Body of pancreas (tissue), 4 donors: ENCODE measurements at regions not wholly inside any gene's neighbourhood (a gene's known extent, or its start where the extent isn't known, plus 50 kb on each side); places are given as distances from the start of the nearest gene placed in this dataset.

Experiments
- ATAC-seq: fragments of 150-250 bp; one replicate; pipeline ENCODE4 v1.9.1; 2016
- DNase-seq, 4 donors: peaks; one replicate each; pipeline ENCODE4 v3.0.0-alpha.2; 2019
- H3K27ac ChIP-seq, 4 donors: fragments of 200-600 bp; sonication (generic); 1 replicate in 3 of 4; 2 replicates in 1 of 4; pipeline versions ENCODE4 v1.5.1 to v1.6.1; 2016 to 2019; ENCODE audit warnings: mild to moderate bottlenecking in 1 of 4, mixed read lengths in 1 of 4, moderate library complexity in 1 of 4
- H3K27me3 ChIP-seq, 2 donors: fragments of 200-600 bp; sonication (generic); one replicate each; pipeline ENCODE4 v1.6.0; 2016; ENCODE audit warnings: mild to moderate bottlenecking in 1 of 2
- H3K36me3 ChIP-seq, 2 donors: fragments of 200-600 bp; sonication (generic); replicated peaks in 1 of 2; 2 replicates each; pipeline ENCODE4 v1.5.1; 2016; ENCODE audit warnings: low read depth in 2 of 2; ENCODE audit not compliant: insufficient read depth in 1 of 2
- H3K4me1 ChIP-seq: fragments of 200-600 bp; sonication (generic); one replicate; pipeline ENCODE4 v1.6.0; 2016
- H3K4me3 ChIP-seq, 2 donors: fragments of 200-600 bp; sonication (generic); 1 replicate in 1 of 2; 2 replicates in 1 of 2; pipeline ENCODE4 v1.5.1; 2016 to 2019
- H3K9me3 ChIP-seq, 3 donors: fragments of 200-600 bp; sonication (generic); 1 replicate in 2 of 3; 2 replicates in 1 of 3; pipeline ENCODE4 v1.5.1; 2016
- POLR2A ChIP-seq, 3 donors: fragments of 450-650 bp; IDR thresholded peaks; one replicate each; pipeline ENCODE4 v1.6.1; 2016; ENCODE audit warnings: antibody characterized with exemption in 3 of 3, mild to moderate bottlenecking in 2 of 3
- WGBS, 2 donors: methylation state at CpG; one replicate each; pipeline ENCODE4 v1.1.5; 2017; 5-methylcytosine and 5-hydroxymethylcytosine counted together
- intact Hi-C: fragments of 100-400 bp; cut with DNase I; formaldehyde crosslinking; loops from one replicate; pipeline ENCODE4 v1.15.1; 2023
- TF ChIP-seq, protein P1 (sequence below), 7 experiments: fragments of 450-650 bp in 4 of 7; fragments of 200-600 bp in 3 of 7; sonication (generic) in 3 of 7; IDR thresholded peaks; one replicate each; pipeline ENCODE4 v1.5.1; 2016 to 2019; ENCODE audit warnings: antibody characterized with exemption in 7 of 7

DNA sequence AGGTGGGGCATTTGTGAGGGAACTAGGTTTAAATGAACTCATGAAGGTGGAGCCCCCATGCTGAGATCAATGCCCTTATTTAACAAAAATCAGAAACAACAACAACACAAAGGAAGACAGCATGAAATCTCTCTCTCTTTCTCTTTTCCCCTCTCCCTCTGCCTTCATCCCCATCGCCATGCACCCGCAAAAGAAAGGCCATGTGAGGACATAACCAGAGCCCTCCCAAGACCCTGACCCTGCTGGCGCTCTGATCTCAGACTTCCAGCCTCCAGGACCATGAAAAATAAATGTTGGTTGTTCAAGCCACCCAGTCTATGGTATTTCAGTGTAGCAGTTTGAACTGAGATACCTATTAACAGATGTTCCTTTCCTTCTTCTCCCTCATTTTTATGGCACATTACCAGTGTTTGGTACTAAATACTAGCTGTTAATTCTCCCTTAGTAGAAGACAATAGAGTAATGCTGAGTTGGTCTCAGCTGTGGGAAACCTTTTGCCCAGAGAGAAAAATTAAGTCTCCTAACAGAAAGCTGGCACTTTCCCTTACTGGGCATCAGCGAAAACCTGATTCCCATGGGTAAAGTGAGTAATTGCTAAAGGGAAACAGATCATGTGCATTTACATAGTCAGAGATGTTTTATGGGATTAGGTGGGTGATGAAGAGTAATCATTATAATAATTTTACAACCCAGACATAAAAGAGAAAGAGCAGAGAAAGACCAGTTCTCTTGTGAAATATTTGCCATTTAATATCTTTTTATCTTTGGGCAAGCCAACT is 264.0 kb upstream of the PLEKHG7 start:
- ATAC-seq (no peak), DNase-seq (no peak)
- no peak overlapping the region for H3K4me3 ChIP-seq
- no peaks in the 10 kb centered on the region for H3K4me1 ChIP-seq
- 85 to 91% methylated on average over 4 of the region's 4 CpGs for WGBS, 2 donors
- H3K36me3 ChIP-seq, result no peaks in the 10 kb centered on the region
- TF ChIP-seq, protein P1, sequence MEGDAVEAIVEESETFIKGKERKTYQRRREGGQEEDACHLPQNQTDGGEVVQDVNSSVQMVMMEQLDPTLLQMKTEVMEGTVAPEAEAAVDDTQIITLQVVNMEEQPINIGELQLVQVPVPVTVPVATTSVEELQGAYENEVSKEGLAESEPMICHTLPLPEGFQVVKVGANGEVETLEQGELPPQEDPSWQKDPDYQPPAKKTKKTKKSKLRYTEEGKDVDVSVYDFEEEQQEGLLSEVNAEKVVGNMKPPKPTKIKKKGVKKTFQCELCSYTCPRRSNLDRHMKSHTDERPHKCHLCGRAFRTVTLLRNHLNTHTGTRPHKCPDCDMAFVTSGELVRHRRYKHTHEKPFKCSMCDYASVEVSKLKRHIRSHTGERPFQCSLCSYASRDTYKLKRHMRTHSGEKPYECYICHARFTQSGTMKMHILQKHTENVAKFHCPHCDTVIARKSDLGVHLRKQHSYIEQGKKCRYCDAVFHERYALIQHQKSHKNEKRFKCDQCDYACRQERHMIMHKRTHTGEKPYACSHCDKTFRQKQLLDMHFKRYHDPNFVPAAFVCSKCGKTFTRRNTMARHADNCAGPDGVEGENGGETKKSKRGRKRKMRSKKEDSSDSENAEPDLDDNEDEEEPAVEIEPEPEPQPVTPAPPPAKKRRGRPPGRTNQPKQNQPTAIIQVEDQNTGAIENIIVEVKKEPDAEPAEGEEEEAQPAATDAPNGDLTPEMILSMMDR (IDR thresholded peaks at IDR 0.05), result no peak
- no peak for TF ChIP-seq POLR2A (IDR thresholded peaks at IDR 0.05)
- H3K27me3 ChIP-seq, result no peaks in the 10 kb centered on the region
- H3K9me3 ChIP-seq, result no peaks in the 10 kb centered on the region
- intact Hi-C loops, result no loop called here
- no peak overlapping the region for H3K27ac ChIP-seq

DNA sequence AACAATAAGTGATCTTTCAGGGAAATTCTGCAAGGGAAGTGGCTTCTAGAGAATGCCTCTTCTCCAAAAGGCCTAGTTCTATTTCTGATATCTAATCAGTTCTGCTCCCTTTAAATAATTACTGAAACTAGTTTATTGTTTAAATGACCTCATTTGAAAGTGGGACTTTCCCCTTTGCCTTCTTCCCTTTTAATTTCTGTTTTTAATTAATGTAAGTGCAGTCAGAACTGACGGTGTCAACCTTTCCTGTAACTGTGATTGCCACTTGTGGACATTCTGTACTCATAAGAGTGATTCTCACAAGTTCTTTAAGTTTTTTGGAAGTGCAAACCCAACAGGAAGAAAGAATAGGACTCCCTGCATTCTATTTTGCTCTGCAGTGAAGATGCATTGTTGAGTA is 265.3 kb upstream of the PLEKHG7 start:
- no peak for DNase-seq

DNA sequence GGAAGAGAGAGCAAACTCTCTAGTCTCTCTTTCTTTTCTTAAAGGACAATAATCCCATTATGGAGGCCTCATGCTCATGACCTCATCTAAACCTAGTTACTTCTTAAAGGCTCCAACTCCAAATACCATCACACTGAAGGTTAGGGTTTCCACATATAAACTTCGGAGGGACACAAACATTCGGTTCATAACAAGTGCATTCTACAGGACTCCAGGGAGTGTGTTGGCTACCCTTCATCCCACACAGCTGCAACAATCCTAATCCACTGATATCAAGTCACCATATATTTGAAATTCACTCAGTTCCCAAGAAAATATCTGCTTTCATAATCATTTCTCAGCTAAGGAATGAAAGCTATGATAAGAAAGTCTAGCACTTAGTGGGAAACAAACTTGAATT is 265.9 kb upstream of the PLEKHG7 start:
- Histone ChIP-seq H3K4me3 (no peak overlapping the region), H3K9me3 (no peaks in the 10 kb centered on the region), H3K27ac (no peak overlapping the region), H3K36me3 (no peaks in the 10 kb centered on the region), H3K27me3 (no peaks in the 10 kb centered on the region), H3K4me1 (no peaks in the 10 kb centered on the region)
- intact Hi-C loops, result no loop called here
- ATAC-seq (no peak), DNase-seq (no peak)
- TF ChIP-seq POLR2A (IDR thresholded peaks at IDR 0.05), result no peak
- TF ChIP-seq, protein P1 (IDR thresholded peaks at IDR 0.05), result no peak
- 84 to 87% methylated on average over 2 of the region's 2 CpGs for WGBS, 2 donors

More for the DNA sequence above, 265.3 kb upstream of the PLEKHG7 start:
- no peak overlapping the region for H3K27ac ChIP-seq
- H3K36me3 ChIP-seq, result no peaks in the 10 kb centered on the region
- H3K9me3 ChIP-seq, result no peaks in the 10 kb centered on the region
- H3K4me1 ChIP-seq, result no peaks in the 10 kb centered on the region
- WGBS, 2 donors, result 63 to 81% methylated on average over 1 of the region's 1 CpG
- intact Hi-C loops, result no loop called here
- H3K27me3 ChIP-seq, result no peaks in the 10 kb centered on the region
- no peak for ATAC-seq
- H3K4me3 ChIP-seq, result no peak overlapping the region
- TF ChIP-seq, protein P1 (IDR thresholded peaks at IDR 0.05), result no peak
- no peak for TF ChIP-seq POLR2A (IDR thresholded peaks at IDR 0.05)

DNA sequence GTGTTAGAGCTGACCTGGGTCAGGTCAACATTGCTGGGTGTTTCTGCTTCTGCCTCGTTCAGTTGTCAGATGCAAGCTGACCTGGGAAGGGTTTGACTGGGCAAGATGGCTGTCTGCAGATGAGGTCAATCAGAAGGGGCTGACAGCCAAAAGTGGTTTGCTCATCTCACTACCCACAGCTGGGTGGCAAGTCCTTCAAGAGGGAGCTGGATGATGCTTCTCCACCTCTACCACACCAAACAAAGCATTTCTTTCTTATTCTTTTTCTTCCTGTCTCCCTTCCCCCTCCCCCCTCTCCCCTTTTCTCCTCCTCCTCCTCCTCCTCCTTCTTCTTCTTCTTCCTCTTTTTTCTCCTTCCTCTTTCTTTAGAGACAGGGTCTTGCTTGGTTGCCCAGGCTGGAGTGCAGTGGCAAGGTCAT is 268.2 kb upstream of the PLEKHG7 start:
- Histone ChIP-seq H3K27ac (no peak overlapping the region), H3K36me3 (no peaks in the 10 kb centered on the region), H3K4me1 (no peaks in the 10 kb centered on the region), H3K9me3 (no peaks in the 10 kb centered on the region), H3K27me3 (no peaks in the 10 kb centered on the region), H3K4me3 (no peak overlapping the region)
- intact Hi-C loops, result no loop called here
- DNase-seq (no peak), ATAC-seq (no peak)
- no peak for TF ChIP-seq POLR2A (IDR thresholded peaks at IDR 0.05)
- TF ChIP-seq, protein P1 (IDR thresholded peaks at IDR 0.05), result no peak
- 58 to 90% methylated on average over 1 of the region's 1 CpG for WGBS, 2 donors
